ENCODE measurements at regions not wholly inside any gene's neighbourhood (a gene's known extent, or its start where the extent isn't known, plus 50 kb on each side); places are given as distances from the start of the nearest gene placed in this dataset.
"Not testable (repeated sequence)": the region's sequence is repeated elsewhere in the genome, so short reads cannot be mapped to it uniquely, and the experiment has no call there.

- no peak for DNase-seq
These were observed 56.7 kb downstream of the CCDC74A start for GRCh38 chr2:131584380-131584779.

- DNase-seq, result no peak
These were observed 57.3 kb downstream of the CCDC74A start for GRCh38 chr2:131584940-131585339.

- no peak for DNase-seq
These were observed 60.6 kb downstream of the CCDC74A start for GRCh38 chr2:131588152-131588873.

GRCh38 chr2:131589126-131589525 is 61.4 kb downstream of the CCDC74A start:
- DNase-seq, result not testable (repeated sequence)

- no peak for DNase-seq
These were observed 62.7 kb downstream of the CCDC74A start for GRCh38 chr2:131590366-131590765.

- no peak for DNase-seq
These were observed 63.2 kb downstream of the CCDC74A start for GRCh38 chr2:131590896-131591295.

GRCh38 chr2:131596561-131596960 is 68.9 kb downstream of the CCDC74A start:
- DNase-seq, result not testable (repeated sequence)

GRCh38 chr2:131602444-131602843 is 74.8 kb downstream of the CCDC74A start:
- not testable (repeated sequence) for DNase-seq

GRCh38 chr2:131604652-131605051 is 77.0 kb downstream of the CCDC74A start:
- DNase-seq, result not testable (repeated sequence)

GRCh38 chr2:131606366-131606765 is 78.7 kb downstream of the CCDC74A start:
- not testable (repeated sequence) for DNase-seq

- DNase-seq, result not testable (repeated sequence)
These were observed 79.4 kb downstream of the CCDC74A start for GRCh38 chr2:131607056-131607455.

- not testable (repeated sequence) for DNase-seq
These were observed 86.9 kb downstream of the CCDC74A start for GRCh38 chr2:131614539-131614938.

- DNase-seq, result not testable (repeated sequence)
These were observed 90.6 kb downstream of the CCDC74A start for GRCh38 chr2:131618320-131618719.

- DNase-seq, result not testable (repeated sequence)
These were observed 95.2 kb downstream of the CCDC74A start for GRCh38 chr2:131622874-131623273.

GRCh38 chr2:131626011-131626410 is 98.3 kb downstream of the CCDC74A start:
- not testable (repeated sequence) for DNase-seq

GRCh38 chr2:131626565-131626964 is 98.9 kb downstream of the CCDC74A start:
- DNase-seq, result not testable (repeated sequence)

GRCh38 chr2:131627777-131628176 is 100.1 kb downstream of the CCDC74A start:
- DNase-seq, result not testable (repeated sequence)

- not testable (repeated sequence) for DNase-seq
These were observed 104.0 kb downstream of the CCDC74A start for GRCh38 chr2:131631648-131632047.

- not testable (repeated sequence) for DNase-seq
These were observed 105.7 kb downstream of the CCDC74A start for GRCh38 chr2:131633405-131633804.

GRCh38 chr2:131633827-131634695 is 106.4 kb downstream of the CCDC74A start:
- not testable (repeated sequence) for DNase-seq

GRCh38 chr2:131635611-131636010 is 107.9 kb downstream of the CCDC74A start:
- DNase-seq, result no peak

GRCh38 chr2:131636704-131637308 is 109.1 kb downstream of the CCDC74A start:
- not testable (repeated sequence) for DNase-seq

- not testable (repeated sequence) for DNase-seq
These were observed 111.4 kb downstream of the CCDC74A start for GRCh38 chr2:131639001-131639620.
